NCI-H69 (cell line): ENCODE measurements at regions not wholly inside any gene's neighbourhood (a gene's known extent, or its start where the extent isn't known, plus 50 kb on each side); places are given as distances from the start of the nearest gene placed in this dataset.

Experiments
- DNase-seq: peaks from one replicate; lab custom pipeline; 2025; lab: John Stamatoyannopoulos, UW

DNA sequence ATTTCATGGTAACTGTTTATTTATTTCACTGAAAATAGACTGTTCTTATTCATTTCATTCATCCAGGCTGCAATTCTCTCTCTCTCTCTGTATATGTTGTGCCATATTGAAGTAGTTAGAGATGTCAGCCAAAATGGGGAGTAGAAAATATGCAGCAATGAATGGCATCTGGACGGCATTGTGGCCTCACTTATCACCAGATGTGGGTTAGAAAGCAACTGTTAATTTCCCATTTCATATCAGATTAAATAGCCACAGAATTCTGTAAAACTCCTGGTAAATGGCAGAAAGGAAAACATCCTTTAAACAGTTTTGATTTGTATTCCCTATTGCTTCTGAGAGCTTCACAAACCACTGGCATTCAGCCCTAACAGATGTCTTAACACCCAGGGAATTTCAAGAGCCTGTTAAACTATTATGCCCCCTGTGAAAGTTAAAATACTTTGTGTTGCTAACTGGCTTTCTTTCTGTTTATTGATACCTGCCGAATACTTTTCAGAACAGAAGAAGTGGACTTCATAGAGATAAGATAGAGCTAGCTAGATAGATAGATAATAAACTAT, 1763.3 kb upstream of the MIR17HG start:
- DNase-seq: no peak

DNA sequence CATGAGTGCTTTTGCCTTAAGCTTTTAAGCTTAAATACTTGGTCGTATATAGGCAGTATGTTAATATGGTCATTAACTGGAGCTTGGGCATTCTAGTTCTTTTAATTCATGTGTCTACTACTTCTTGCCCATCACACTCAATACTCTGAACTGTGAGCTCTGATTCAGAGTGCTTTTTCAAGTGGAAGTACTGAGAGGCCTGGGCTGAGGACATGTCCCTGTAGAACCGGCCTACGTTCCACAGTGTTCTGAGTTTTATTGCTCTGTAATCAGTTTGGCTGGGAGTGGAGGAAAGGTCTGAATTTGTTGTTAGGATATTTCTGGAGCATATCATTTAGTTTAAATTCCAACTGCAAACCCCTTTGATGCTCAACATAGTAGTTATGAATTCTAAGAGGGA, 1744.8 kb upstream of the MIR17HG start:
- no peak for DNase-seq

DNA sequence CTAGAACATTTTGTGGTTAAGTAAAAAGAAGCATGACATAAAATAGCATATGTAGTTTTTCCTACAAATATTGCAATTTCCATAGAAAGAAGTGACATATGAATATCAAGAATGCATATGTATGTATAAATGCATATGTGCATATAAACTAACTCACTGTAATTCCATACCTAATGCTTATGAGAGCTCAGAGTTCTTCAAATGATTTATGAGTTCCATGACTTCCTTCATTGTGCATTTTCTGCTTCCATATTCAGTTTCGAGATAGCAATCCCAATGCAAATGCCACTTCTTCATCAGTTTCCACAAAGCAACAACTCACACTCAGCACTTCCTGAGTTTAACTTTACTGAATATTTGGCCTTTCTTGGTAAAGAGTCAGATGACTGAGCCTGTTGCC, 1744.3 kb upstream of the MIR17HG start:
- no peak for DNase-seq

DNA sequence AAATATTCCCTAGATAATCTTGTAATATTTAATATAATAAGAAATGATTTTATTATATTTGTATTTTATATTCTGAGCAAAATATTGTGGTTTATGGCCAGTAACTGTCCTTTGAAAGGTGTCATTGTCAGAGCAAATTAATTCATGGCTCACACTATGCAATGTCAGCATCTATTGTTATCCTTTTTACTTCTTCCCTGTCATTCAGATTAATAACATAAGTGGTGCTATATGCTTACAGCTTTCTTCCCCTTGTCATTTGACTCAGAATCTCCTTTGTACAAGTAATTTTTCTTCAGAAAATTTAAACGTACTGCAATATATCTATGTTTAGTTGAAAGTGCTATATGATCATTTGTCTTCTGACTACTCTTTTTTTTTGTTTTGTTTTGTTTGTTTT, 1738.2 kb upstream of the MIR17HG start:
- DNase-seq: no peak

DNA sequence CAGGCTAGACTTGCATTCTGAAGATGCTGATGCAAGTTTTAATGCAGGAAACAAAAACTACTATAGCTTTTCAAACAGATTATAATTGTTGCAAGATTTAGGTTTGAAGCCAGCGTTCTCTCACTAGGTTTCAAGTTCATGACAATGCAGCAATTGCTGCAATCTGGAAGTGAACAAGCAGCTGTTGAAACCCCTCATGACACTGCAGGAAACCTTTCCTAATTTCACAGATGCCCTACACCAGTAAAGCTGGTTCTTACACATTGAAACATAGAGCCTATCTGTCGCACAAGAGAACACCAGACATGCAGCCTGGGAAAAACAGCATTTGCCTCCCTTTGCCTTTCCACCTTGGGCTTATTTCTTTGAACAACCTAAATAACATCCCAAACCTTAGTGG, 1737.2 kb upstream of the MIR17HG start:
- no peak for DNase-seq

DNA sequence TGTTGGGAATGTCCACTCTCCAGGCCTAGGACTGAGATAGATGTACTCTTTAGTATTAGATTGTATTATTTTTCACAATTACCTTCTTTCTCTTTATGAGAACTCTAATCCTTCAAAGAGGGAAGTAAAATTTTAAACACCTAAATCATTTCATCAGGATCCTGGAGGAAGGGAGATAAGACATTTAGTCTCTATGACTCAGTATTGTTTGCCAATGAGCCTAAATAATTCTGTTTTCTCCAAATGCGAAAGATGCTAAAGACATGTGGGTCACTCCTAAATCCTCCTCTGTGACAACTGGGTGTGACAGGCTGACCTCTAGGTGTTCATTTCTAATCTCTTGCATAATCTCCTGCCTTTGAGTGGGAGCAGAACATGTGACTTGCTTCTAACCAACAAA, 1736.6 kb upstream of the MIR17HG start:
- DNase-seq: no peak

DNA sequence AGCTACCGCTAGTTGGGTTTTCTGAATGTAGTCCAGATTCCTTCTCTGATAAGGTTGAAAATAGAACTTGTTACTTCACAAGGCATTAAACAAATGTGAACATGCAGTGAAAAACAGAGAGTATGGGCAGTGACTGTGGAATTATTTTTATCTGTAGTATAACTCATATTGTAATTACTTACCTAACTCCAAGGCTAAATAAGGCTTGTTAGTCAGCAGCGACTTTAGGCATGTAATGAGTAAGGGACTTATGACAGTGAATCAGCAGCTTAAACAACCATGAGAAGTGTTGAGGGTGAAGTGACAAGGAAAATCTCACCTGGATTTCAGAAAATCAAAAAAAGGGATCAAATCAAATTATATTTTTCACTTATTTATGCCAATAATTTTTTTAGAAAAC, 1719.5 kb upstream of the MIR17HG start:
- no peak for DNase-seq

DNA sequence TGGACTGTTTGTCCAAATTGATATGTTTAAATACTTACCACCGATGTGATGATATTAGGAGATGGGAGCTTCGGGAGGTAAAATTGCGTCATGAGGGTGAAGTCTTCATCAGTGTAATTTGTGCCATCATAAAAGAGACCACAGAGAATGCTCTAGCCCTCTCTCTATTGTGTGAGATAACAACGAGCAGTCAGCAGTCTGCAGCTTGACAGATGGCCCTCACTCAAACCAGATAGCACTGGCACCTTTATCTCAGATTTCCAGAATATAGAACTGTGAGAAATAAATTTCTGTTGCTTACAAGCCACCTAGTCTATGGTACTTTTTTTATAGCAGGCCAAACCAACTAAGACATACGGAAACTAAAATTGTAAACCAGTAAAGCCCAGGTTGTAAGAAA, 1718.9 kb upstream of the MIR17HG start:
- DNase-seq: no peak

DNA sequence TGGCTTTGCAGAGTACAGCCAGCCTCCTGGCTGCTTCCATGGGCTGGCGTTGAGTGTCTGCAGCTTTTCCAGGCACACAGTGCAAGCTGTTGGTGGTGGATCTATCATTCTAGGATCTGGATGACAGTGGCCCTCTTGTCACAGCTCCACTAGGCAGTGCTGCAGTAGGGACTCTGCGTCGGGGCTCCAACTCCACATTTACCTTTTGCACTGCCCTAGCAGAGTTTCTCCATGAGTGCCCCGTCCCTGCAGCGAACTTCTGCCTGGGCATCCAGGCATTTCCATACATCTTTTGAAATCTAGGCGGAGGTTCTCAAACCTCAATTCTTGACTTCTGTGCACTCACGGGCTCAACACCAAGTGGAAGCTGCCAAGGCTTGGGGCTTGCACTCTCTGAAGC, 1697.3 kb upstream of the MIR17HG start:
- DNase-seq: no peak

DNA sequence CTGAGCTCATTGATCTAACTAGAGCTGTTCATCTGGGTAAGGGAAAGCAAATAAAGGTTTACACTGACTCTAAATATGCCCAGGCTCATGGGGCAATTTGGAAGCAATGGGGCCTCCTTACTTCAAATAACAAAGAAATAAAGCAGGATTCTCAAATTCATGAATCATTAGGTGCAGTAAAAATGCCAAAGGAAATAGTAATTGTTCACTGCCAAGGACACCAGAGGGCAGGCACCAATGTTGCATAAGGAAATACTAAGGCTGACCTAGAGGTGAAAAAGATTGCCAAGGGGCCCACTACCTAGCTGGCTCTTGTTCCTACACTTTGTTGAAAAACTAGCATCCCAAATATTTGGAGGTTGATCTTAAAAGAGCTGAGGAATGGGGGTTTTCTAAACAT, 1686.7 kb upstream of the MIR17HG start:
- DNase-seq: no peak

DNA sequence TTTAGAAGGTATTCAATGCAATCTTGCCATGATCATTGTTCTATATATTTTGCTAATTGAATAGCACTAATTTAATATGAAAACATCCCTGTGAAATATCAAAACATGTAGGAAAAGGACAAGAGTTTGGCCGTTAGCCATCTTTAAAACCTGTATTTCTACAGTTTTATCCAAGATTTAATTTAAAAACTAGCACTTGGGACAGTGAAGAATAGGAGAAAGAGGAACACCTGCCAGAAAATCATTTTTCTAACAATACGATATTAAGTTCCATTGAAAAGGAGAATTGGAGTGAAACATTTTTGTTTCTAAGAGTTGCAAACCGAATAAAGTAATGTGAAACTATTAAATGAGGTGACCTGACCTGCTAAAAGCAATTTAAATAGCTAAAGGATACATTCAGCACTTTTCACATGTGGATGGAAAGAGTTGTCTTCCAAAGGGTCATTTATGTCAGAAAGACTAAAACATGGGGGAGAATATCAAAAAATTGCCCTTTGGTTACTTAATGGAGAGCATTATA, 1673.6 kb upstream of the MIR17HG start:
- no peak for DNase-seq

DNA sequence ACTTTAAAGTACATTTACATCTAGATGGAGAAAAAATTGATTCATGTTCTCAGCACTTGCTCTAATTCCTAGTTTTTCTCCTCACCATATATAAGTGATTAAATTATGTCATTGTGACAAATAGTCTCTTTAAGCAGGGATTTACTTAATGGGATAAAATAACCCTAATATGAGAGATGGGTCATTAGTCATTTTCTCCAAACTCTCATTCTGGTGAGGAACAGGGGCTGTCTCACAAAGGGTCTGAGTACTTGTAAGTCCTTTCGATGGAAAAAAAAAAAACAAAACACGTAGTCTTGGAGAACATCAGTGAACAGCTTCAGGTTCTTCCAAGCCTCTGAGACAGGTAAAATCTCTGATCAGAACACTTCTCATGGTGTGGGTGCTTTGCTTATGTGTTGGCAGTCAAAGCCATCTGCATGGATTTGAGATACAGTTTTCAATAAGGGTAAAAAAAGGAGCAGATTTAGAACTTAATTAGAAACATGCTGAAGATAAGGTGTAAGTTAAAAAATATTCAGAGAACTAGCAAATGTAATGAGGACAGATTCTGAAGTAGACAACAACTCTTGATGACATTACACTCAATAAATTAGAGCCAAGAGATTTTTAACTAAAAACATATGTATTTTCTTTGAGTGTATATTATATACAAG, 1668.9 kb upstream of the MIR17HG start:
- no peak for DNase-seq

DNA sequence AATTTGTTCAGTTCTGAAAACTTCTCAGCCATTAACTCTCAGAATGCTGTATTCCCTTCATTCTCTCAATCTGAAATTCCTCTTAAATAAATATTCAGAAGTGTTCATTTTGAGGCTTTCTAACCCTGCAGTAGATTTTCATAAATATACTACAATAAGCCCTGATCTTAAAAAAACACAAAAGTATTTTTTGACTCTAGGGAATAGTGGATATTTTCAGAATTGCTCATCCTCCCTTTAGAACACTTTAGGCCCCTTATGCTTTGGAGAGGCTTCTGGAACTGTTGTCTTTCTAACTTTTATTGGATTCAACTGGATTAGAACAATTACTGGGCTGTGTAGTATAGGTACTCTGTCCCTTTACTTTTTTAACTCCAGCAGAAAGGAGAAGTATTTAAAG, 1662.6 kb upstream of the MIR17HG start:
- no peak for DNase-seq

DNA sequence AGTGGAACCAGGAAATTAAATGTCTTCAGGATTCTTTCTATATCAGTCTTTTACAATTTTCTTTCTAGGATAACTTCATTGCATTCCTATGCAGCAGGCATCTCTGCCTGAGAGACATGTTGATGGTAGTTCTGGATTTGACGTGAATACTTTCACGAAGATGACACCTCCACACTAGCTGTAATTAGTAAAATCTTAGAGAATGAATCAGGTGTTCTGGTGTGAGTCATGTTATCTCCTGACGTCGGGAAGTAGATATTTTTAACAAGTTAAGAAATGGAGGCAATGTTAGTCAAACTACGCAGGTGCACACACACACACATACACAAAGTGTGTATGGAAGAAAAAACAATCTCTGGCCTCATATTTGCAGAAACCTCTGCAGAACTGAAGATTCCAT, 1661.3 kb upstream of the MIR17HG start:
- DNase-seq: no peak

DNA sequence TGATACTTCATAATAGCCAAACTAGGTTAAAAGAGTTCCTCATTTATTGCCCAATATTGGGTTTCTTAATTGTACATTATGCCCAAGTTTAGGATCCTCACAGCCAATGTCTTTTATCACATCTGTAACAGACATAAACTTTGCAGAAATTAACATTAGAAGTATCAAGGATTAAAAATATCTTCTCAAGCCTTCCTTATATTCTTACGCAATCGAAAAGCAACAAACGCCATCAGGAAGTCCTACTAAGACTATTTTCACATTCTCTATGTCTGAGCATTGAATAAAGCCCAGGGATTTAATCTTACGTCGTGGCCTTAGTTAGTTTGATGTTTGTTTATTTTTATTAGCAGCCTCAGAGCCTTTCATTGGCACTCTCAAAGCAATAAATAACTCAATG, 1660.4 kb upstream of the MIR17HG start:
- no peak for DNase-seq

DNA sequence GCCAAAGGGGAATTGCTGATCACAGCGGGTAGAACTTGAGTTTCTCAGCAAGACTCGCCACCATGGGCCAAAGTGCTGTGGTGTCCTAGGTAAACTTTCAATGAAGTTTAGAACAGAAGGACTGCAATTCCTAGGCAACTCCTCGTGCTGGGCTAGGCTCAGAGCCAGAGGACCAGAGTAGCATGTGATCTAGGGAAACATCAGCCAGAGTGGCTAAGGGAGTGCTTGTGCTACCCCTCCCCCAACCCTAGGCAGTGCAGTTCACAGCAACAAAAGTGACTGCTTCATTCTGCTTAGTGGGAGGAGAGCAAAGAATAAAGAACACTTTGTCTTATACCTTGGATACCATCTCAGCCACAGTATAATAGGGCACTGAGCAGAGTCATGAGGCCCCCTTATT, 1658.6 kb upstream of the MIR17HG start:
- no peak for DNase-seq

DNA sequence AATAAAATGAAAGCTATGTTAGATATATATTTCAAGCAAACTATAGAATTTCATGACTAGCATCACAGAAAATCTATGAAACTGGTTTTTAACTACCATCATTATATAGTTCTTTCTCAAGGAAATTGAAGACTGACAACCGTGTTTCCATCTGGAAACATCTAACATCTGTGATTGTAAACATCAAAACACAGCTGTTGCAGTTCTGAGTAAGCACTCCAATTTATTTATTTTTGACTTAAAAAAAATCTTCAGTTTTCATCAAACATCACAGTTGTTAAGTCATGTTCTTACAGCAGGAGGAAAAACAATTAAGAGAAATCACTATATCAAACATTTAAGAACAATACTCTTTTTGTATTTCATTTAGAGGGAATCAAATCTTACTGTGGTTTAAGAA, 1653.0 kb upstream of the MIR17HG start:
- DNase-seq: no peak

DNA sequence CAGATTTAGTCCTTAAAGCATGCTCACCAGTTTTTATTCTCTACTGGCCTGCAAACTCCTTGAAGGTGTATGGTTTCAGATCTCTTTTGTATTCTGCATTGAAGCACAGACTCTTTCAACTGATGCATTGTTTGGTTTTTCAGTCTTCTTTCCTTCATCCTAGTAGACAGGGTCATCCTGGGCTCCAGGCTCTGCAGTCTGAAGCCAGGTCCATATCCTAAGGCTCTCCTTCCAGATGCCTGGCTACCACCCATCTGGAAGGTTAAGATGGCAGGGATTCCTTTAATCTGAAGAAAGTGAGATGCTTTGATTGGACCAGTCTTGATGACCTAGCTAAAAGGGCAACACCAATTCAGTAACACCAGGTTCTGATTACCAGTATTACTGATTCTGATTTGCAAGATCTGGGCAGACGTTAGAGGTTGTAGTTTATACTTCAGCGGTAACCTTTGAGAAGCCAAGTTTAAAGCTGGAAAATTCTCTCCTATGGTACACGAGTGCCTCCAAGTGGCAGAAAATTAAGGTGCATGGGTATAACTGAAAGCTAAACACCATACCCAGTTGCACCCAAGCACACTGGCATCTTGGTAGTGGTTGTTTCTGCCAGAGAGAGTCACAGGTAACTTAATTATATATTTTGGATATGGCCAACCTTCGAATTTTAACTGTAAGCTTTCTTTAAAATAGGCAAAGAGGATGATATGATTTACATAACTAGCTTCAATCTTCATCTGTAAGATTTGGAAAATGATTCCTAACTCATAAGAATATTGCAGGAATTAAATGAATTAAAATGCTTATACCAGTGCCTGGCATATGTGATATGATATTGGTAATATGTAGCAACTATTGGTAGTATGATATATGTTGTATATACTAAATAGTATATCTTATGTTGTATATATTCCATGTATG, 1651.9 kb upstream of the MIR17HG start:
- peak; percentile 74 for DNase-seq

DNA sequence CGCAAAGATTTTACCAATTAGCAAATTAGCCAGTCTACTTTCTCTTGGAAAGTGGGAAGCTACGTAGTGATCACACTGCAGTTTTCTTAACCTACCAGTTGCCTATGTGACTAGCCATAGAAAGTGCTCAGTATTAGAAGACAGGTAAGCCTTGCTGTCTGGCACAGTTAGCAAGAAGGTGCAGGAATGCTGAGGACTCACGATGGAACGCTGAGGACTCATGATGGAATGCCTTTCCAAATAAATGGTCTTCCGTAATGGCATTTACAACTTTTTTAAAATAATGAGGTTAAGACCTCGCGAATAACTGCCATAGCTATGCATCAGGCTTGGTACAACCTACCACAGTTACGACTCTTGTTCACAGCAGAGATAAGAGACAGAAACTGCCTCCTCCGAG, 1645.6 kb upstream of the MIR17HG start:
- no peak for DNase-seq

DNA sequence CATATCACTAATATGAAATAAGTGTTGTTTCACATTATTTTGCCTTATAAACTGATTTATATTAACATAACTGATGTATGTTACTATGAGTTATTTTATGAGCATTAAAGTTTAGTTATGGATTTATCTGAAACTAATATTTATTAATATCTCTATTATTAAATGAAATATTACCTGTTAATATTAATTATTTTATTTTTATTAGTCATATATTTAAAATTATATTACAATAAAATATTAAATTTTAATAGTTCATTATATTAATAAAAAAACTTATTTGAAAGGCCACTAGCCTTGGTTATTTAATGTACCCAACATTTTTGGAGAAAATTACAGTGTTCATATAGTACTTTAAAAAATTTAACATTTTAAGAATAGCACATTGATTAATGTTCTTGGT, 1643.4 kb upstream of the MIR17HG start:
- no peak for DNase-seq

DNA sequence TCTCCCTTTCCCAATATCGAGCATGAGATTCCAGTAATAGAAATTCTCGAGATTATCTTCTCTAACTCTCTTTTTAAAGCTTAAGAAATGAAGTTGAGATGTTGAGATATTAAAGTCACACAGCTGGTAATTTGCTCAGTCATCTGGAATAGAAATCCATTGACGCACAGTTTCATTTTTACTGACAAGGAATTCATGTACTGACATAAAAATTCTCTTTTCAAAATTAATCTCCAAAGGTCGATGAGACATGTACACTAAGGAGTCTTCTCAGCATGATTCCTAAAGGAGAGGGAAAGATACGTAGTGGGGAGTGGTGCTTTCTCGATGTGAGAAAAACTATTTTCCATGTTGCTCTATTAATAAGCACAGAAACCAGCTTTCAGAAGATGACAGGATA, 1639.5 kb upstream of the MIR17HG start:
- DNase-seq: no peak

DNA sequence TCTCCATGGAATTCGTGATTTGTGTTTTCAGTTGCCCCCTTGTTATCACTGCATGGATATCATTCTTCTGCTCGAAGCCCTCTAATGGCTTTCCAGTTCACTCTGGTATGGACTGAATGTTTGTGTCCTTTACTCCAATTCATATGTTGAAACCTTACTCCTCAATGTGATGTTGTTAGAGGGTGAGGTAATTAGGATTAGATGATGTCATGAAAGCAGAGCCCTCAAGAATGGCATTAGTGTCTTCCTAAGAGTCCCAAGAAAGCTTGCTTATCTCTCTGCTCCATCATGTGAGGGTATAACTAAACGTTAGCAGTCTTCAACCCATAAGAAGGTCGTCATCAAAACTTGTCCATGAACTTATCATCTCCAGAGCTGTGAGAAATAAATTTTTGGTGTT, 1626.3 kb upstream of the MIR17HG start:
- no peak for DNase-seq
